Activated CD4-positive, alpha-beta T cell treated with anti-CD3 and anti-CD28 coated beads, Interleukin-2, amount 50 U/mL, for 16 hours (primary cell): ENCODE measurements at regions not wholly inside any gene's neighbourhood (a gene's known extent, or its start where the extent isn't known, plus 50 kb on each side); places are given as distances from the start of the nearest gene placed in this dataset.
A peak's percentile ranks its signal among the peaks of the same experiment; 100 is the strongest.

Source experiments
- DNase-seq: peaks from one replicate; pipeline ENCODE4 v3.0.0-alpha.2; 2020

GRCh38 chr18:26697186-26697884 lies 149.0 kb upstream of the KCTD1 start:
- DNase-seq = no peak

- no peak for DNase-seq
Observed at GRCh38 chr18:26696786-26697185, 148.4 kb upstream of the KCTD1 start.

- DNase-seq = no peak
Observed at GRCh38 chr18:26696308-26696707, 148.0 kb upstream of the KCTD1 start.

- no peak for DNase-seq
Observed at GRCh38 chr18:26689226-26689879, 141.0 kb upstream of the KCTD1 start.

GRCh38 chr18:26686532-26686931 lies 138.2 kb upstream of the KCTD1 start:
- no peak for DNase-seq

GRCh38 chr18:26685438-26686157 lies 137.2 kb upstream of the KCTD1 start:
- DNase-seq = no peak

- no peak for DNase-seq
Observed at GRCh38 chr18:26677957-26678356, 129.6 kb upstream of the KCTD1 start.

GRCh38 chr18:26667046-26667445 lies 118.7 kb upstream of the KCTD1 start:
- no peak for DNase-seq

- DNase-seq = no peak
Observed at GRCh38 chr18:26662996-26663395, 114.6 kb upstream of the KCTD1 start.

- DNase-seq = no peak
Observed at GRCh38 chr18:26657631-26658581, 109.6 kb upstream of the KCTD1 start.

GRCh38 chr18:26656944-26657536 lies 108.7 kb upstream of the KCTD1 start:
- DNase-seq = peak; percentile 19

GRCh38 chr18:26656431-26656943 lies 108.1 kb upstream of the KCTD1 start:
- DNase-seq = no peak

GRCh38 chr18:26655525-26656430 lies 107.4 kb upstream of the KCTD1 start:
- no peak for DNase-seq

- DNase-seq = no peak
Observed at GRCh38 chr18:26654616-26655524, 106.5 kb upstream of the KCTD1 start.

GRCh38 chr18:26653943-26654615 lies 105.7 kb upstream of the KCTD1 start:
- no peak for DNase-seq

- no peak for DNase-seq
Observed at GRCh38 chr18:26652501-26652900, 104.1 kb upstream of the KCTD1 start.

- DNase-seq = no peak
Observed at GRCh38 chr18:26650310-26651268, 102.2 kb upstream of the KCTD1 start.

- DNase-seq = no peak
Observed at GRCh38 chr18:26649193-26649543, 100.8 kb upstream of the KCTD1 start.
